BLaER1 (cell line): ENCODE measurements at regions not wholly inside any gene's neighbourhood (a gene's known extent, or its start where the extent isn't known, plus 50 kb on each side); places are given as distances from the start of the nearest gene placed in this dataset.

Experiments used
- H3K27ac ChIP-seq: shearing (Covaris generic); formaldehyde crosslinking; 2 replicates; pipeline ENCODE4 v1.8.1; 2022
- H3K27me3 ChIP-seq: shearing (Covaris generic); formaldehyde crosslinking; 2 replicates; pipeline ENCODE4 v1.8.1; 2022
- H3K36me3 ChIP-seq: shearing (Covaris generic); formaldehyde crosslinking; 2 replicates; pipeline ENCODE4 v1.8.1; 2022
- H3K4me1 ChIP-seq: shearing (Covaris generic); formaldehyde crosslinking; 2 replicates; pipeline ENCODE4 v1.8.1; 2022
- H3K4me2 ChIP-seq: shearing (Covaris generic); formaldehyde crosslinking; 2 replicates; pipeline ENCODE4 v1.8.1; 2022
- H3K4me3 ChIP-seq: shearing (Covaris generic); formaldehyde crosslinking; 2 replicates; pipeline ENCODE4 v1.8.1; 2022
- H3K9ac ChIP-seq: shearing (Covaris generic); formaldehyde crosslinking; 2 replicates; pipeline ENCODE4 v1.8.1; 2022
- H3K9me3 ChIP-seq: shearing (Covaris generic); formaldehyde crosslinking; 2 replicates; pipeline ENCODE4 v1.8.1; 2022
- H4K20me1 ChIP-seq: shearing (Covaris generic); formaldehyde crosslinking; 2 replicates; pipeline ENCODE4 v1.8.1; 2022
- Cebpa-rat ChIP-seq: shearing (Covaris generic); IDR thresholded peaks from 2 replicates; pipeline ENCODE4 v1.8.1; 2022

- no peaks in the 10 kb centered on the region for H3K9me3 ChIP-seq
- no peaks in the 10 kb centered on the region for H3K27me3 ChIP-seq
- no peaks in the 10 kb centered on the region for H4K20me1 ChIP-seq
- TF ChIP-seq Cebpa-rat: no peak
- H3K27ac ChIP-seq: no peak overlapping the region
- H3K36me3 ChIP-seq: no peaks in the 10 kb centered on the region
- no peak overlapping the region for H3K4me2 ChIP-seq
- no peak overlapping the region for H3K4me3 ChIP-seq
- no peaks in the 10 kb centered on the region for H3K4me1 ChIP-seq
- H3K9ac ChIP-seq: no peak overlapping the region
Measured at GRCh38 chr1:81391125-81391828, 409.5 kb upstream of the ADGRL2 start.

- H3K4me1 ChIP-seq: no peaks in the 10 kb centered on the region
- no peaks in the 10 kb centered on the region for H4K20me1 ChIP-seq
- no peaks in the 10 kb centered on the region for H3K36me3 ChIP-seq
- no peaks in the 10 kb centered on the region for H3K27me3 ChIP-seq
- H3K4me2 ChIP-seq: no peak overlapping the region
- no peaks in the 10 kb centered on the region for H3K9me3 ChIP-seq
- no peak overlapping the region for H3K27ac ChIP-seq
- H3K4me3 ChIP-seq: no peak overlapping the region
- no peak overlapping the region for H3K9ac ChIP-seq
- no peak for TF ChIP-seq Cebpa-rat
Measured at GRCh38 chr1:81388435-81388834, 412.3 kb upstream of the ADGRL2 start.

DNA sequence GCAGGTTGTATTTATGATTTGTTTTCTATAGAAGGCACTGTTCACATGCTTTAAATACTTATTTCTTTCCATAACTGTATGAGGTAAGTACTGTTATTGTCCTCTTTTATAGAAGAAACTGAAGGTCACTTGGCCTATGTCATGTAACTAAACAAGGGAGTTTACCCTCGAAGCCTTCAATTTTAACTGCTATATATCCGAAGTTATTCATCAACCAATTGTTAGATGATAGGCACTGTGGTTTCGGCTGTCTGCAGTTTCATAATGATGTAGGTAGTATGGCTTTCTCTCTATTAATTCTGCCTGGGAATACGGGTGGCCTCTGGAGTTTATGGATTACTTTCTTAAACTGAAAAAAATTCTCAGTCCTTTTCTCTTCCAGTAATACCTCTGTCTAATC is 413.3 kb upstream of the ADGRL2 start:
- Histone ChIP-seq H3K9ac (no peak overlapping the region), H3K27me3 (no peaks in the 10 kb centered on the region), H3K4me1 (no peaks in the 10 kb centered on the region), H3K27ac (no peak overlapping the region), H3K9me3 (no peaks in the 10 kb centered on the region), H3K4me3 (no peak overlapping the region), H3K36me3 (no peaks in the 10 kb centered on the region), H4K20me1 (no peaks in the 10 kb centered on the region), H3K4me2 (no peak overlapping the region)
- no peak for TF ChIP-seq Cebpa-rat

- TF ChIP-seq Cebpa-rat: no peak
- Histone ChIP-seq H3K9me3 (no peaks in the 10 kb centered on the region), H4K20me1 (no peaks in the 10 kb centered on the region), H3K4me3 (no peak overlapping the region), H3K27ac (no peak overlapping the region), H3K36me3 (no peaks in the 10 kb centered on the region), H3K9ac (no peak overlapping the region), H3K4me1 (no peaks in the 10 kb centered on the region), H3K4me2 (no peak overlapping the region), H3K27me3 (no peaks in the 10 kb centered on the region)
Measured at GRCh38 chr1:81382561-81382960, 418.2 kb upstream of the ADGRL2 start.

DNA sequence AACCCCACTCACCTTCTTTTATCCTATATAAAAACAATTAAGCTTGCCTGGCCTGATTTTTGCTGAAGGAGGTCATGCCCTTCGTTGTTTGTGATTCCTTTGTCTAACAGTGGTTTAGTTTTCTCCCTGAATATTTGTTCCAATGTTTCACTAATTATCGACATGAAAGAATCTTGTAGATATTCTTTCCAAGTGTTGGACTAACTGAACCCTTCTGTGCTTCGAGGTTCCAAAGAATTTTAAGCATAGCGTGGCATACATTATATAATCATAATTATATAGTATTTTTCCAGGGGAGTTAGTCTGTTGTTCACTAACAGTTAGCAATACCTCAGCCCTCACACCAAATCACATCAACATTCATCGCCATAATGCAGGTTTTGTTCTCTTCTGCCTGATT is 418.9 kb upstream of the ADGRL2 start:
- TF ChIP-seq Cebpa-rat: no peak

GRCh38 chr1:81380436-81380835 is 420.3 kb upstream of the ADGRL2 start:
- Histone ChIP-seq H3K9me3 (no peaks in the 10 kb centered on the region), H3K4me1 (no peaks in the 10 kb centered on the region), H3K4me3 (no peak overlapping the region), H4K20me1 (no peaks in the 10 kb centered on the region), H3K9ac (no peak overlapping the region), H3K27ac (no peak overlapping the region), H3K4me2 (no peak overlapping the region), H3K36me3 (no peaks in the 10 kb centered on the region), H3K27me3 (no peaks in the 10 kb centered on the region)
- TF ChIP-seq Cebpa-rat: no peak

More for the DNA sequence above, 418.9 kb upstream of the ADGRL2 start:
- Histone ChIP-seq H4K20me1 (no peaks in the 10 kb centered on the region), H3K27ac (no peak overlapping the region), H3K36me3 (no peaks in the 10 kb centered on the region), H3K4me3 (no peak overlapping the region), H3K9ac (no peak overlapping the region), H3K4me2 (no peak overlapping the region), H3K9me3 (no peaks in the 10 kb centered on the region), H3K4me1 (no peaks in the 10 kb centered on the region), H3K27me3 (no peaks in the 10 kb centered on the region)

GRCh38 chr1:81379430-81379829 is 421.3 kb upstream of the ADGRL2 start:
- no peak for TF ChIP-seq Cebpa-rat
- no peaks in the 10 kb centered on the region for H3K36me3 ChIP-seq
- H3K4me1 ChIP-seq: no peaks in the 10 kb centered on the region
- no peaks in the 10 kb centered on the region for H4K20me1 ChIP-seq
- no peak overlapping the region for H3K27ac ChIP-seq
- no peaks in the 10 kb centered on the region for H3K27me3 ChIP-seq
- no peak overlapping the region for H3K4me3 ChIP-seq
- no peaks in the 10 kb centered on the region for H3K9me3 ChIP-seq
- no peak overlapping the region for H3K9ac ChIP-seq
- H3K4me2 ChIP-seq: no peak overlapping the region

- Histone ChIP-seq H3K36me3 (no peaks in the 10 kb centered on the region), H4K20me1 (no peaks in the 10 kb centered on the region), H3K27ac (no peak overlapping the region), H3K9me3 (no peaks in the 10 kb centered on the region), H3K4me1 (no peaks in the 10 kb centered on the region), H3K27me3 (no peaks in the 10 kb centered on the region), H3K4me3 (no peak overlapping the region), H3K9ac (no peak overlapping the region), H3K4me2 (no peak overlapping the region)
- no peak for TF ChIP-seq Cebpa-rat
Measured at GRCh38 chr1:81377406-81377805, 423.3 kb upstream of the ADGRL2 start.

- Histone ChIP-seq H3K9me3 (no peaks in the 10 kb centered on the region), H3K36me3 (no peaks in the 10 kb centered on the region), H3K4me3 (no peak overlapping the region), H3K9ac (no peak overlapping the region), H3K27me3 (no peaks in the 10 kb centered on the region), H3K27ac (no peak overlapping the region), H4K20me1 (no peaks in the 10 kb centered on the region), H3K4me2 (no peak overlapping the region), H3K4me1 (no peaks in the 10 kb centered on the region)
- TF ChIP-seq Cebpa-rat: no peak
Measured at GRCh38 chr1:81375884-81376548, 424.7 kb upstream of the ADGRL2 start.

- H3K36me3 ChIP-seq: no peaks in the 10 kb centered on the region
- no peaks in the 10 kb centered on the region for H4K20me1 ChIP-seq
- TF ChIP-seq Cebpa-rat: no peak
- H3K9ac ChIP-seq: no peak overlapping the region
- H3K27ac ChIP-seq: no peak overlapping the region
- H3K4me3 ChIP-seq: no peak overlapping the region
- no peaks in the 10 kb centered on the region for H3K27me3 ChIP-seq
- H3K9me3 ChIP-seq: no peaks in the 10 kb centered on the region
- H3K4me1 ChIP-seq: no peaks in the 10 kb centered on the region
- no peak overlapping the region for H3K4me2 ChIP-seq
Measured at GRCh38 chr1:81374481-81374880, 426.3 kb upstream of the ADGRL2 start.
